AG08395 (cell line): ENCODE measurements at regions not wholly inside any gene's neighbourhood (a gene's known extent, or its start where the extent isn't known, plus 50 kb on each side); places are given as distances from the start of the nearest gene placed in this dataset.
"Not testable (repeated sequence)": the region's sequence is repeated elsewhere in the genome, so short reads cannot be mapped to it uniquely, and the experiment has no call there.

ENCODE experiments used
- DNase-seq: peaks from one replicate; pipeline ENCODE4 v3.0.0; 2012; ENCODE audit warnings: mixed read lengths, low spot score

DNA sequence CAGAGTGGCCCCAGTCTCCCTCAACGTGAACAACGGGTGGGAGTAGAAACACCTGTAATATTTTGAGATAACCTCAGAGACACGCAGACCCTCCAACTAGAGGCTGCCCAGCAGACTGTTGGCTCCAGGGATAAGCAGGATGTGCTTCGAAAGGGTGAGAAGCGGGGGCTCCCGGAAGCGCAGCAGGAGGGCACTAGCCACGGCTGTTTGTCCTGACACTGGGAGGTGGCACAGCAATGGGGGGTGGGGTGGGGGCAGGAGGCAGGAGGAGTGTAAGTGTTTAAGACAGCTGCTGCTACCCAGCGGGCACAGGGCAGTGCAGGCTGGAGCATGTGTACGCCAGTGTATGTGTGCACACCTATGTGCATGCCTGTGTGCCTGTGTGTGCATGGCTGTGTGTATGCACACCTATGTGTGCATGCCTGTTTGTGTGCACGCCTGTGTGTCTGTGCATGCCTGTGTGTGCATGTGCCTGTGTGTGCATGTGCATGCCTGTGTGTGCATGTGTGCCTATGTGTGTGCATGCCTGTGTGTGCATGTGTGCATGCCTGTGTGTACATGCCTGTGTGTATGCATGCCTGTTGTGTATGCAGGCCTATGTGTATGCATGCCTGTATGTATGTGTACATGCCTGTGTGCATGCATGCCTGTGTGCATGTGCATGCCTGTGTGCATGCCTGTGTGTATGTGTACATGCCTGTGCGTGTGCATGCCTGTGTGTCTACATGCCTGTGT is 154.7 kb downstream of the SHANK2 start:
- DNase-seq, result no peak

DNA sequence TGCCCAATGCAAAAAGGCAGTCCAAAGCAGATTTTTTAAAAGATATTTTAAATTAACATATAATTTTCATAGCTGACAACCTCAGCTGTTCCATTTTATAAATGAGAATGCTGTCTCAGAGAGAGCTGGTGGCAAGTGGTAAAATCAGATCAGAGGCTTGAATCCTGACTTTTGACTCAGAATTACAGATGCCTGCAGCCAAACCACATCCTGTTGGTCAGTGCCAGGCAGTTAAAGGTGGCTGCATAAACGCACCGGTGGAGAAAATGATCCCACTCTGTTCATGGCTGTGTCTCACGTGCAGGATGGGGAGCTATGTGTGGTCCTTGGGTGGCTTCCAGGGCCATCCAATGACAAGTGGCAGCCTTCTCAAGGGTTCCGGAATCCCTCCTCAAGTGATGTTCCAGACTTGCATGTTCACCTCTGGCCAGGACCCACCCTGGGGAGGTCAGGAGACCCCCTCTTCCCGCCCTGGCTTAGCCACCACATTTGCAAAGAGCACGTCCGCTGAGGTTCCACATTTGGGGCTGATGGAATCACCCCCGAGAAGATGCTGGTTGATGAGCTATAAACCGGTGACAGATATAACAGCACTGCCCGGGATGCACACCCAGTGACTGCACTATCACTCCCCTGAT is 155.5 kb downstream of the SHANK2 start:
- no peak for DNase-seq

DNA sequence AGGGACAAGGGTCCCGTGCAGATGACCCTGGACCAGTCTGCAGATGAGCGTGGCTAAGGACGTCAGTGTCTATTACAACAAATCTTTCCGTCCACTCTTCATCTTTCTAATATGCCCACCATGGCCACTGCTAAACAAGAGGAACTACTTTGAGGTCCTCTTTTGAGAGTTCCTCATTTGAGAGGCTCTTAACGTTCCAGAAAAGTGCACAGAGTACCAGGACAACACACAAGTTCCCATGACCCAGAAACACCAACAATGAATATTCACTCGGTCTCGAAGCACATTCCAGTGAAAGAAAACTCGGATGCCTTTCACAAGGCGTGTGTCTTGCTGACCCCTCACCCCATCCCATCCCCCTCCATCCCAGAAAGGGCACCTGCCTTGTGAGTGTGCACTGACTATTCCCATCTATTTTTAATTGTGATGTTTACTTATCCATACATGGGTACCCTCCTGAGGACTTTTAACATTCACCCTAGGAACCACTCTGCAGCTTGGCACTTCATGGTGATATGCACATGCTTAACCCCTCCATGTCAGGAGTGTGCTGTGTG is 157.0 kb downstream of the SHANK2 start:
- DNase-seq, result no peak

DNA sequence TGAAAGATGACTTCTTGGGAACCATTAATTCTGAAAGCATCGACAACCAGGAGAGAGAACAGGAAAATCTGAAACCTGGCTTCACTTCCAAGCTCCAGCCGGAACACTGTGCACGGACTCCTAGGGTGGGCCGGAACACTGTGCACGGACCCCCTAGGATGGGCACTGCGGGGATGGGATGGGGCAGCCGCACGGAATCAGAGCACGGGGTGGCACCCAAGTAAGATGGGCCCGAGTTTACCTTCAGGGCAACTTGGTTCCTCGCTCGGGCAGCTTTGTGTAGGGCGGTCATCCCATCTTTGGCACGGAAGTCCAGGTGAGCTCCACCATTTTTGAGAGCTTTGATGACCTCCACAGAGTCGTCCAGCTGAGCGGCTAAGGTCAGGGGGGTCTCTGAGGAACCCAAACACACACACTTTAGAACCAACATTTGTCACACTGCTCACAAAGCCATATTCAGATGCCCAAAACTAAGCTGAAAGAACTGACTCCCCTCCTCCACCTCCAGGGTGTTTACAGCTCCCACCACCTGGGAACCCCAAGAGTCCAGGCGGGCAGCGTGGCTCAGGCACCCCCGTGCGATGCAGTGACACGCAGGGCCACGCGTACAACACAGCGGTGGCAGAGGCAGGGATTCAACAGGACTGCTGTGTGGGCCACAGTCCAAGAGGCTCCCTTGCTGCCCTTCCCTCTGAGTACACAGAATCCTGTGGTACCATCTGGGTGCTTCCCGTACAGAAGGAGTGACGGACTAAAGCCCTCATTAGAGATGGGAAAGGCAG is 157.9 kb downstream of the SHANK2 start:
- DNase-seq, result no peak

DNA sequence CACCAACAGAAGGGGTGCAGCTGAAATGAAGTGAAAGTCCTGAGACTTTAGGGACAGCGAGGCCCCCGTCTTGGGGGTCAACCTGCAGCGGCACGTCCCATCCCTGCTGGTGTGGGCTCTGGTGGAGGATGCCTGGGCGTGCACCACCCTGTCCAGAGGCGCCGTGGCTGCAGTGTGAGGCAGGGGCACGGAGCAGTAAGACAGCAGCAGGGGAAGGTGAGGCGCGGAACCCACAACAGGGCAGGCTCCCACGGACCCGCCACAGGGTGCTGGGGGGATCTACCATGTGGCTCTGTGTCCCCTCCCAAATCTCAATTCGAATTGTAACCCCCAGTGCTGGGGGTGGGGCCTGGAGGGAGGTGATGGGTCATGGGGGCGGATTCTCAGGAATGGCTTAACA is 158.6 kb downstream of the SHANK2 start:
- no peak for DNase-seq

DNA sequence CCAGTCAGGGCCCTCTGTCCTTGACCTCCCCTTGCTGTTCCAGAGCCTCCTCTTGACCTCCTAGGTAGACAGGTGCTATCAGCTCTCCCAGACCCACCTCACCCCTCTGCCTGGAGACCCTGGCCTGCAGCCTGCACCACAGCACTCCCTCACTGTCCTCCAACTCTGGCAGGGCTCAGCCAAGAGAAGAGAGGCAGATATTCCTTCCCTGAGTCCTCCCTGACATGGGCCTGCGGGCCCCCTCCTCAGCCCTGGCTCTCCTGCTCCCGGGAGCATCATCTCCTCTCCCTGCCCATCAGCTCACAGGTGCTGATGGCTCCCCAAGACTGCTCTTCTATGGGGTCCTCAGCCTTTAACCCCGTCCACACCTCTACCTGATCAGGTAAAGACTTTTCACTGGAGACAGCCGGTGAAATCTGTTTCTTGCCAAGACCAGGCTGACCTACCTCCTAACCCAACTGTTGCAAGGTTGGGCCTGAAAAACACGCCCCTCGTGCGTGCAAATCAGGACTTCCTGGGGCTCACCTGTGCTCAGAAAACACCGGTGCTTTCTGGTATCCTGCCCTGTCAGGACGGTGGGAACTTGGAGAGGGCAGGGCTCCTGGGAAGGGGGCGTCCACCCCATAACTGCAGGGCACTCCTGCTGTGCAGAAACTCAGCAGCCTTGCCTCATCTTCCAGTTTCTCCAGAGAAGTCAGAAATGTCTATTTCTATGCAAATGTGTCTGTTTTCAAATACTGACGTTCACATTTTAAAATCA is 160.7 kb downstream of the SHANK2 start:
- DNase-seq, result no peak

DNA sequence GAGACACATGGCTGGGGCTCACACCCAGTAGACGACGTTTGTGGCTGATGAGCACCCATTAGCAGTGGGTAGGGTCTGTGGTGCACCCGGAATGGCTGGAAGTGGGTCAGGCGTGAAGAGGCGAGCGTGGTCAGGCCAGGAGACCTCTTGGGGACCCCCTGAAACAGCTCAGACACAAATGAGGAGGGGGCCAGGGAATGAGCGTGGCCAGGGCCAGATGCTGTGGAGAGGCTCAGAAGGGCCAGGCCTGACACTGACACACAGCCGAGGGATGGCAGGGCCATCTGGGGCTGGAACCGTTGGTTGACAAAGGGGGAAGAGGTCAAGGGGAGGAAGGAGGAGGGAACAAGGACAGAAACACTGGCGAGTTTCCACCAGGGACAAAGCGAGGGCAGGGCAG is 162.8 kb downstream of the SHANK2 start:
- DNase-seq, result no peak

DNA sequence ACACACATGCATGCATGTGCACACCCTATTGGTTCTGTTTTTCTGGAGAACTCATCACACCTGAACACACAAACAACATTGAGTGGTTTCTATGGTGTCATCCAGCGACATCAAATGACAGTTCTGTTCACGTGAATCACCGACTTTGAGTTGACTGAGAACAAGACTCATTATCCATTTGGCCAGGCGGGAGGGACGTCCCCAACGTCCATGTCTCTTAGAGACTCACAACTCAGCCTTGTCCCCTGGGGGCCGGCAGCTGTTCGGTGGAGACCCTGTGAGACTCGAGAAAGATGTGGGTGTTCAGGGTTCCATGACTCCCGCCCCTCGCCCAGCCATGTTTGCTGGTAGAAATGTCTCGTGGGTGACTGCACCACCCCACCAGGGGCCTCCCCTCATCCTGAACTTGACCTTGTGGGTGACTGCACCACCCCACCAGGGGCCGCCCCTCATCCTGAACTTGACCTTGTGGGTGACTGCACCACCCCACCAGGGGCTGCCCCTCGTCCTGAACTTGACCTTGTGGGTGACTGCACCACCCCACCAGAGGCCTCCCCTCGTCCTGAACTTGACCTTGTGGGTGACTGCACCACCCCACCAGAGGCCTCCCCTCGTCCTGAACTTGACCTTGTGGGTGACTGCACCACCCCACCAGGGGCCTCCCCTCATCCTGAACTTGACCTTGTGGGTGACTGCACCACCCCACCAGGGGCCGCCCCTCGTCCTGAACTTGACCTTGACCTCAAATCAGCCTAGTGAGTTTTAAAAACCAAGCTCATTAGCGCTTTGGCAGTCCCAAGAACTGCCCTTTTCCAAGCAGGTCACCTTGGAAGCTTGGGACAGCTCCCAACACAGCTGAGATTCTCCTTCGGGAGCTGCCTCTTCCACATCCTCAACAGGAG is 163.8 kb downstream of the SHANK2 start:
- not testable (repeated sequence) for DNase-seq

DNA sequence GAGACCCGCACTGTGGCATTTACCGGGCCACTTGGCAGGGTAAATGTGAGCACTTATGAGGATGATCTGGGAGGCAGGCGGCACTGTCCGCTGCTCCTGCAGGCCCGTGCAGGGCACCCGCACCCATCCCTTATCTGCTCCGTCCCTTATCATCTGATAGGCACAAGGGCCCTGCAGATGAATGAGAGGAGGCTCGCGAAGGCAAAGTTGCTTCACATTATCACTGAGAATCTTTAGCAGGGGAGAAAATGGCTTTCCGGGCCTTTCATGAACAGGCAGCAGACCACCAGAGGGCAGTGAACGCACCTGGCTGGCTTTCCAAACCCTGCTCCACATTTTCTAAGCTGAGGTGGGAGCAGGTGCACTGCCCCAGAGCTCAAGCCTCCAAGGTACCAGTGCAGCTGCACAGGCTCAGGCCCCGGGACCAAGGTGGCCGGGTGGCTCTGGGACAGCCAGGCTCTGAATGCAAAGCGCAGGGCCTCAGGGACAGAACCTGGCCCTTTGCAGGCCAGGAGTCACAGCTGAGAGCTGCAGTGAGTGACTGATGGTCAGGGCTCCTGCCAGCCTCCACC is 165.6 kb downstream of the SHANK2 start:
- DNase-seq, result no peak

DNA sequence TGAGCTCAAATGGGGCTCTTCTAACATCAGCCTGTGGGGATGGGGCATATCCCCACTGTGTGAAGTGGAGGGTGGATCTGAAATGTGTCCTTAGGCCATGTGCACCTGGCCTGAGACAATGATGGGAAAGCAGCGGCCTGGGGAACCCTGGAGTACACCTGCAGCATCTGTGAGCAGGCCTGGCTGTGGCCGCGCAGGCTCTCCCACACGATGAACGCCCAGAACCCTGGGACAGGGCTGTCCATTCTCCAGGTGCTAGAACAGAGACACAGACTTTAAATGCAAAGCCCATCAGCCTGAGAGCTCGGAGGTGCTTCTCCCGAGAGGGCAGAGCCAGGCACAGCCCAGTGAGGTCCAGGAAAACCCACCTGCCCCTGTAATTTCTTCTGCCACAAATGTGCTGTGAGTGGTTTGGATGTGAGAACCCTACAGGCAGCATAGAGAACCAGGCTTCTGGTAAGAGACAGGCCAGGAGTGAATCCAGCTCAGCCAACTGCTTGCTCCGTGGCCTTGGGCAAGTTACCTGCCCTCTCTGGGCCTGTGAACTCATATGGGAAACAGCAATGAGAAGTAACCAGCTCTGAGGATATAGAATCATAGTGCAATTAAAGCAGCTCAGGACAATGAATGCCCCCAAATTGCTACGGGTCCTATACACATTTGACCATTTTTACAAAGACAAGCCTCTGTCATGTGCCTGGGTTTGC is 167.9 kb downstream of the SHANK2 start:
- DNase-seq, result no peak

DNA sequence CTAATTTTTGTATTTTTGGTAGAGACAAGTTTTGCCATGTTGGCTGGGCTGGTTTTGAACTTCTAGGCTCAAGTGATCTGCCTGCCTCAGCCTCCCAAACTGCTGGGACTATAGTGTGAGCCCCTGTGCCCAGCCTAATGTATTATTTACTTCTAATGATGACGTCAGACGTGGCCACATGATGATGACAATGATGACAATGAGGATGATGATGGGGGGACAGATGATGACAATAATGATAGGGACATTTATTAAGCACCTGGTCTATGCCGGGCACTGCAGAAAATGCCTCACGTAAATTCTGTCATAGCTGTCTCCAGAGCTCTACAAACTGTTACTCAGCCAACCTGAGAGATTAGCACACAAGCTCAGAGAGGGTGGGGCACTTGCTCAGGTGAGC is 169.3 kb downstream of the SHANK2 start:
- no peak for DNase-seq

DNA sequence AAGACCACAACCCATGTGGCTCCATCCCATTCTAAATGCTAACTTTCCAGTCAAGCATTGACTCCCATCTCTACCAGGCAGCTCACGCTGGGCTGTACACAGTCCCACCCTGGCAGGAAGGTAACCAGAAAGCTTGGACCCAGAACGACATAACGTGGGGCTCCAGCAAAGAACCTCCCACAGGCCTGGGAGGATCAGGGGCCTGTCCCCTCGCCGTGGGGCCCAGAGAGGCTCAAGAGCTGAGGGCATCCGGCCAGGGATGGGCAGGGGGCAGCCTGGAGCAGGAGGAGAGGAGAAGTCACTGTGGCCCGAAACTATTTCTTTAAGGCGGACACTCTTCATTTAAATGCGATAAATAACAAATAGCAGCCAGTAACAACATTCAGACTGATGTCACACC is 169.9 kb downstream of the SHANK2 start:
- no peak for DNase-seq

DNA sequence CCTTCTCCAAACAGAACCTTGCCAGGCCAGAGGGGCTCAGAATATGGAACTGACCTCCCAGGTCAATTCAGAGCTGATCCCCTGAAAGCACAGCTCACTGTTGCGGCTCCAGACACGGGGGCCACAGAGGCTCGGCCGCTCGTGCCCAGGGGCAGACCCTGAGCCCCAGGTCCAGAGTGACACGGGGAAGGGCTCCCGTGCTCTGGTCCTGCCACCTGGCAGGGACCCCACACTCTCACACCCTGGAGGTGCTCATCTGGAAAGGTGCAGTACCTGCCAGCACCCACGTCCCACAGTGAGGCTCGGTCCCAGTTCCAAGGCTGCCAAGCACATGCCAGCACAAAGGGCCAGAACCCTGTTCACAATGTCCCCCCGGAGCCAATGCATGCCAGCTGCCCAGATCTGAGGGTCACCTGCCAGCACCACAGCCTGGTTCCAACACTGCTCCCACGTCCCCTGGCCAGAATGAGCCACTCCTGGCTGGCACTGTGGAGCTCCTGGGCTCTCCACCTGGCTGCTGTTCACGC is 170.6 kb downstream of the SHANK2 start:
- DNase-seq, result no peak

DNA sequence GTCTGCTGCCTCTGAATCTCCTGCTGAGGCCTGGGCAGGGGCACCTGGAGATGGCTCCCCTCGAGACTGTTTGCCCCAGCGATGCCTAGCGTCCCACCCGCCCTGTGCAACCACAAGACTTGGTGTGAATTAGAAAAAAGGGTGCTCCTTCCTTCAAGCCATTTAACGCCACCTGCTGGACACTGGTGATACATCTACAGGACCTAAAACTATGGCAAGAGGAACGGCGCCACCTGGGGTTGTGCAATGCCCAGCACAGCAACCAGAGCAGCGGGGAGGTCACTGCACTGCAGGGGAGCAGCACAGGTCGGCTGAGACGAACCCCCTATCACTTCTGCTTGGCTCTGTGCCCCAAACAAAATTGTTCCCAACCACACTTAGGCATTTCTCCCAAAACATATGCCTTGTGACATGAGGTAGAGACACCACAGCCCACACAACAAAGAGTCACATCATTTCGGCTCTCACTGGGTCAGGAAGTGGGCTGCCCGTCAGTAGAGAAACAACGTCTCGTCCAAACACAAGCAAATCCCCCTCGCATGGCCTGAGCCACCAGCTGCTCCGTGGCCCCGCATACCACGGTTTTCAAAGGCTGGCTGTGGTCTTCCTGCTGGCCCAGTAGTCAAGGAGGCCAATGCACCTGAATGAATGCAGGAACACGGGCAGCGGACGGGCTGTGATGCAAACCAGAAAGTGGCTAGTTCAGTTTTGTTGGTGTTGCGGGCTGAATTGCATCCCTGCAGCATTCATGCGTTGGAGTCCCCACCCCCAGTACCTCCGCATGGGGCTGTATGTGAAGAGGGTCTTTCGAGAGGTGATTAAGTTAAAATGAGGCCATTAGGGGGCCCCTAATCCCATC is 171.9 kb downstream of the SHANK2 start:
- peak; percentile 56 for DNase-seq

DNA sequence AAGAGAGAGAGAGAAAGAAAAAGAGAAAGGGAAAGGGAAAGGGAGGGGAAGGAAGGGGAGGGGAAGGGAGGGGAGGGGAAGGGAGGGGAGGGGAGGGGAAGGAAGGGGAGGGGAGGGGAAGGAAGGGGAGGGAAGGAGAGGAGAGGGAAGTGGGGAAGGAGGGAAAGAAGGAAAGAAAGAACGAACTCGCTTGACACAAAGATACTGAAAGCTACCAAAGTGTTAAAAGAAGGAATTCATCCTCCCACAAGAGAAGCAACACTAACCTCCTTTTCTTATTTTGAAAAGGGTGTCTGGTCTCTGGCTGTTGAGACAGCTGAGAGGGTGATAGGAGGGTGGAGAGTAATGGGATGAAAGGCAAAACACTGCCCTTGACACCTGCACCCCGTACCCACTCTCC is 172.6 kb downstream of the SHANK2 start:
- DNase-seq, result no peak

DNA sequence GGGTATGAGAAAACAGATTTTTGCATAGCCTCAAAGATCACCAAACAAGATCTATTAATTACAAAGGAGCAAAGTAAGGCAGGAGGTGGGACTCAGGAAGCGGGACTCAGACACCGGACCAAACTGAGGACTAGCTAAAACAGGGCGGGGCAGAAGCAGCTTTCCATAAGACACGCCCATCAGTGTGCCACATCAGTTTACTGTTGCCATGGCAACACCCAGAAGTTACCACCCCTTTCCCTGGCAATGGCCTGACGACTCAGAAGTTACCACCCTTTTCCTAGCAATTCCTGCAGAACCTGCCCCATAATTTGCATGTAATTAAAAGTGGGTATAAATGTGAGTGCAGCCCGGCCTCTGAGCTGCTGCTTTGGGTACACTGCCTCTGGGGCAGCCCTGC is 173.9 kb downstream of the SHANK2 start:
- DNase-seq, result no peak

DNA sequence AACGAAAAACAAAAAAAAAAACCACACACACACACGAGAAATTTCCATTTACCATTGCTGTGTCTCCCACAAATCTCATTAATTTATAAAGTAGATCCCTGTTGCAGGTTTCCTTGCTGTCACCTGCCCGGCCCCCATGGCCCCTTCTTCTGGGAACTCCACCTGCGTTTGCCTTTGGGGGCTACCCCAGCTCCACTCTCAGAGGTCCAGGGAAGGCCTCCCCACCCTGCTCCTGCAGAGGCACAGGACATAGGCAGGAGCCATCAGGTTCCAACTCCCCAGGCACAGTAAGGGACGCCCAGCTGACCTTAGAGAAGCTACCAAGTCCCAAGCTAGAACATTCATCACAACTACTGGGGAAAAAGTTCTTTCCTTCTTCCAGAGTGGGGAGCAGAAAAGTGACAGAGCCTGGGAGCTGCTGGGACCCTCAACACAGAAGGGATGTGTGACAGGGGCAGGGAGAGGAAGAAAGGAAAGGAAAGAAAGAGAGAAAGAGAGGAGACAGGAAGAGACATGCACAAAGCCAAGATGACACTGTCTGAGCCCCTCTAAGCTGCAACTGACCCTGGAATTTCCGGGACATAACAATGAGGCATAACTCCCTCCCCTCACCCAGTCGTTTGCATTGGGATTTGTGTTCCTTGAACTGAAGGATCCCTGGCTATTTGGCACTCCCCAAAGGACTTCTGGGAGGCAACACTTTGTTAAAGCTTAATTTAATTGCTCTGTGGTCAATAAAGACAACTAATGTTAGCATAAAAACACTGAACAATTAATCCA is 175.7 kb downstream of the SHANK2 start:
- DNase-seq, result no peak

DNA sequence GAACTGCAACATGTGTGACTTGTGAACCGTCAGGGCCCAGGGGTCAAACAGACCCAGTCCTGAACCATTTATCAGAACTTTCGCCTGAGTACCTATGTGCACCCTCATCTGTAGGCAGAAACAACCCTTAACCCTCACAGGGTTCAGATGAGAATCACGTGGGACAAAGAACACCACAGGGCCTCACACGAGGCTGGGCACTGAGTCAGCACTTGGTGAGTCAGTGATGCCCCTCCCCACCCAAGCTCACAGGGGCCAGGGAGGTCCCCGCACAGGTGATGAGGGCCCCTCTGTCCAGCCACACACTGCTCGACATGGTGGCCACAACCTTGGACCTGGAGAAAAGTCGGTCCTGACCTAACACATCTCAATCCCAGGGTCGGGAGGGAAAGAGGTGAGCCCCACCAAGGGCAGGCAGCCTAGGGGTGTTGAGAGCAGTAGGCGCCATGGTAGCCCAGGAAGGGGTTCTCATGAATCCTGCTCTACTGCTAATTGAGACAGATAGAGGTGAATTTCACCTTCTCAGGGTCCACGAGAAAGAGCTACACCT is 176.4 kb downstream of the SHANK2 start:
- DNase-seq, result no peak
